Endothelial cell of umbilical vein (primary cell): ENCODE measurements at regions not wholly inside any gene's neighbourhood (a gene's known extent, or its start where the extent isn't known, plus 50 kb on each side); places are given as distances from the start of the nearest gene placed in this dataset.

Experiments
- BruUV-seq: library from RNA; stranded (reverse); fragments of 400-500 nt; replicated peaks from 2 replicates; lab custom pipeline; 2021; lab: Mats Ljungman, UMichigan
- CTCF ChIA-PET: fragments of 300-600, 350-600 bp; sonication (Branson Sonifier 250); formaldehyde crosslinking; loops from one replicate; lab custom pipeline; 2021; ENCODE audit warnings: antibody characterized with exemption, inconsistent platforms; lab: Charles Lee
- POLR2A ChIA-PET: fragments of 300-600, 350-600 bp; sonication (Branson Sonifier 250); formaldehyde crosslinking; loops from one replicate; lab custom pipeline; 2021; ENCODE audit warnings: antibody characterized with exemption, inconsistent platforms; lab: Charles Lee
- DNase-seq: peaks from one replicate; pipeline ENCODE4 v3.0.0-alpha.2; 2011; ENCODE audit warnings: low read depth, low spot score
- FAIRE-seq: peaks from 2 replicates; lab custom pipeline; 2011; peaks lifted over from hg19 to GRCh38; lab: Jason Lieb, UNC
- H2AFZ ChIP-seq: 2 replicates; pipeline ENCODE4 v1.6.0; 2012; ENCODE audit warnings: low read depth, low read length, control low read depth, inconsistent platforms
- H3K27ac ChIP-seq: 2 replicates; pipeline ENCODE4 v1.5.1; 2011; ENCODE audit warnings: low read depth, mild to moderate bottlenecking, control low read depth, low read length, moderate library complexity; ENCODE audit not compliant: insufficient read depth
- H3K27me3 ChIP-seq, 2 experiments: 2 replicates each; pipeline versions ENCODE4 v1.6.0 to v1.6.1; 2011; ENCODE audit warnings: low read length in 2 of 2, mixed read lengths in 1 of 2; ENCODE audit not compliant: control insufficient read depth in 2 of 2, insufficient read depth in 2 of 2
- H3K36me3 ChIP-seq, 2 experiments: 2 replicates in 1 of 2; 3 replicates in 1 of 2; pipeline ENCODE4 v1.5.1; 2011; ENCODE audit warnings: low read length in 2 of 2, mild to moderate bottlenecking in 1 of 2, moderate library complexity in 1 of 2; ENCODE audit not compliant: control insufficient read depth in 2 of 2, insufficient read depth in 2 of 2; ENCODE audit errors: extremely low read depth in 1 of 2
- H3K4me1 ChIP-seq: 3 replicates; pipeline ENCODE4 v1.5.1; 2011; ENCODE audit warnings: mild to moderate bottlenecking, low read length; ENCODE audit not compliant: control insufficient read depth, insufficient read depth; ENCODE audit errors: extremely low read depth
- H3K4me2 ChIP-seq: 2 replicates; pipeline ENCODE4 v1.6.1; 2011; ENCODE audit warnings: low read length, control low read depth, mixed read lengths; ENCODE audit not compliant: insufficient read depth
- H3K4me3 ChIP-seq, 3 experiments: fragments of 200-600 bp in 1 of 3; sonication (generic), shearing (Covaris generic) in 1 of 3; replicated peaks in 1 of 3; 2 replicates each; pipeline ENCODE4 v1.5.1; 2011 to 2016; ENCODE audit warnings: control low read depth in 3 of 3, low read length in 3 of 3, mild to moderate bottlenecking in 2 of 3, inconsistent platforms in 1 of 3, low read depth in 1 of 3, moderate library complexity in 1 of 3; ENCODE audit not compliant: insufficient read depth in 1 of 3
- H3K79me2 ChIP-seq: 2 replicates; pipeline ENCODE4 v1.6.0; 2012; ENCODE audit warnings: low read length, inconsistent platforms; ENCODE audit not compliant: control insufficient read depth, insufficient read depth
- H3K9ac ChIP-seq: replicated peaks from 2 replicates; pipeline ENCODE3; 2011; ENCODE audit warnings: low read length, control low read depth; ENCODE audit not compliant: insufficient read depth; ENCODE audit errors: extremely low read depth
- H3K9me1 ChIP-seq: replicated peaks from 3 replicates; pipeline ENCODE4 v1.6.0; 2011; ENCODE audit warnings: mild to moderate bottlenecking, low read length; ENCODE audit not compliant: control insufficient read depth, insufficient read depth; ENCODE audit errors: extremely low read depth
- H3K9me3 ChIP-seq: replicated peaks from 2 replicates; pipeline ENCODE4 v1.5.1; 2012; ENCODE audit warnings: low read length, inconsistent platforms; ENCODE audit not compliant: control insufficient read depth, insufficient read depth
- H4K20me1 ChIP-seq: replicated peaks from 2 replicates; pipeline ENCODE3; 2011; ENCODE audit warnings: mild to moderate bottlenecking, low read length; ENCODE audit not compliant: control insufficient read depth, insufficient read depth; ENCODE audit errors: extremely low read depth
- EZH2 ChIP-seq: IDR thresholded peaks from 2 replicates; pipeline ENCODE4 v1.6.1; 2012; ENCODE audit warnings: borderline replicate concordance, low read depth, mild to moderate bottlenecking, moderate library complexity, low read length, inconsistent platforms; ENCODE audit not compliant: severe bottlenecking
- FOS ChIP-seq: IDR thresholded peaks from 2 replicates; pipeline ENCODE4 v1.6.1; 2011; ENCODE audit warnings: mild to moderate bottlenecking, low read length, moderate library complexity, borderline replicate concordance; ENCODE audit not compliant: insufficient read depth
- GATA2 ChIP-seq: IDR thresholded peaks from 2 replicates; pipeline ENCODE4 v1.7.0; 2011; ENCODE audit warnings: low read depth, mild to moderate bottlenecking, moderate library complexity, mixed read lengths, low read length; ENCODE audit not compliant: insufficient read length, insufficient read depth
- JUN ChIP-seq: IDR thresholded peaks from 2 replicates; pipeline ENCODE4 v1.6.1; 2011; ENCODE audit warnings: borderline replicate concordance, low read depth; ENCODE audit not compliant: insufficient read length, insufficient read depth
- MYC ChIP-seq: IDR thresholded peaks from one replicate; pipeline ENCODE4 v1.6.1; 2011; ENCODE audit warnings: mild to moderate bottlenecking, low read depth, low read length
- POLR2A ChIP-seq: IDR thresholded peaks from 2 replicates; pipeline ENCODE4 v1.6.1; 2012; ENCODE audit warnings: low read depth, mild to moderate bottlenecking, control low read depth, low read length
- POLR2AphosphoS5 ChIP-seq: IDR thresholded peaks from 2 replicates; pipeline ENCODE4 v1.6.1; 2012; ENCODE audit warnings: low read depth, mild to moderate bottlenecking, control low read depth, low read length, moderate library complexity; ENCODE audit not compliant: insufficient read depth
- dilution Hi-C: fragments of 300-500 bp; cut with MboI; formaldehyde crosslinking; loops from one replicate; pipeline ENCODE4 v1.15.0; 2019; ENCODE audit warnings: low sequenced_read_pairs; ENCODE audit not compliant: extremely low pct_ligation_motif_present
- intact Hi-C: fragments of 100-400 bp; cut with micrococcal nuclease; formaldehyde crosslinking; loops from one replicate; pipeline ENCODE4 v1.10.0; 2022
- TF ChIP-seq, protein P1 (sequence below), 2 donors: IDR thresholded peaks; 1 replicate in 1 of 2; 2 replicates in 1 of 2; pipeline ENCODE4 v1.5.1; 2011; ENCODE audit warnings: low read length in 2 of 2, mild to moderate bottlenecking in 2 of 2, moderate library complexity in 2 of 2, control low read depth in 1 of 2, inconsistent platforms in 1 of 2, low read depth in 1 of 2; ENCODE audit not compliant: insufficient read depth in 1 of 2; ENCODE audit errors: extremely low read depth in 1 of 2
- TF ChIP-seq, protein P2 (sequence below): IDR thresholded peaks from 2 replicates; pipeline ENCODE4 v1.6.1; 2011; ENCODE audit not compliant: insufficient read depth, insufficient read length

DNA sequence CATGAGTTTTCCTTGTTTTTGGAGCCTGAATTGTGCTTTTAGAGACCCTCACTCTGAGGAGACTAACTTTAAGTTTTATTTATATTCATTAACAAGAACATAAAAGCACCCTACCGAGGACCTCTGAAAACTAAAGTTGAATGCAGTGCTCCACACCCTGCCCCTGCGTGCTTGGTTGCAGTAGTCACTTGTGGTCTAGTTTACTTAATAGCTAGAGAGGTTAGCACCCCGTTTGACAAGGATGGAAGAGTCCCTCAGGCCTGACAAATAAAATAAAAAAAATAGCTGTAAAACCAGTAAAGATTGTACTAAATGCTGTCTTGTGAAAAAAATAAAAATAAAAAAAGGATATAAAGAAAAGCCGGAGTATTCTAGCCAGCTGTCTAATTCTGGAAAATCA, 395.2 kb downstream of the MTX2 start:
- dilution Hi-C loops: loop anchor here (25.0 kb wide), 1 partner anchor 473 kb away; no protein-coding TSS in a partner anchor
- CTCF ChIA-PET: interaction anchor here (1.1 to 1.4 kb wide), 4 partner anchors 11 to 537 kb away, joined by 3 to 11 read pairs (median 6); no protein-coding TSS in a partner anchor

More for the DNA sequence above, 395.2 kb downstream of the MTX2 start:
- Histone ChIP-seq H3K9ac (no peak overlapping the region), H3K4me3 (no peak overlapping the region), H3K9me3 (no peaks in the 10 kb centered on the region), H3K27me3 (peaks cover 0 to 5% of the 10 kb centered on the region in 2 experiments), H3K36me3 (no peaks in the 10 kb centered on the region), H3K4me2 (no peak overlapping the region), H4K20me1 (no peaks in the 10 kb centered on the region), H3K27ac (no peak overlapping the region), H3K4me1 (no peaks in the 10 kb centered on the region), H3K79me2 (no peaks in the 10 kb centered on the region), H2AFZ (no peak overlapping the region), H3K9me1 (peaks cover 2% of the 10 kb centered on the region)
- POLR2A ChIA-PET: no interaction called here
- no TSS peak for BruUV-seq
- DNase-seq (no peak), FAIRE-seq (no peak)
- intact Hi-C loops: no loop called here
- no peak for TF ChIP-seq MYC
- no peak for TF ChIP-seq FOS
- TF ChIP-seq, protein P1, sequence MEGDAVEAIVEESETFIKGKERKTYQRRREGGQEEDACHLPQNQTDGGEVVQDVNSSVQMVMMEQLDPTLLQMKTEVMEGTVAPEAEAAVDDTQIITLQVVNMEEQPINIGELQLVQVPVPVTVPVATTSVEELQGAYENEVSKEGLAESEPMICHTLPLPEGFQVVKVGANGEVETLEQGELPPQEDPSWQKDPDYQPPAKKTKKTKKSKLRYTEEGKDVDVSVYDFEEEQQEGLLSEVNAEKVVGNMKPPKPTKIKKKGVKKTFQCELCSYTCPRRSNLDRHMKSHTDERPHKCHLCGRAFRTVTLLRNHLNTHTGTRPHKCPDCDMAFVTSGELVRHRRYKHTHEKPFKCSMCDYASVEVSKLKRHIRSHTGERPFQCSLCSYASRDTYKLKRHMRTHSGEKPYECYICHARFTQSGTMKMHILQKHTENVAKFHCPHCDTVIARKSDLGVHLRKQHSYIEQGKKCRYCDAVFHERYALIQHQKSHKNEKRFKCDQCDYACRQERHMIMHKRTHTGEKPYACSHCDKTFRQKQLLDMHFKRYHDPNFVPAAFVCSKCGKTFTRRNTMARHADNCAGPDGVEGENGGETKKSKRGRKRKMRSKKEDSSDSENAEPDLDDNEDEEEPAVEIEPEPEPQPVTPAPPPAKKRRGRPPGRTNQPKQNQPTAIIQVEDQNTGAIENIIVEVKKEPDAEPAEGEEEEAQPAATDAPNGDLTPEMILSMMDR (IDR thresholded peaks at IDR 0.05; ENCODE audit: extremely low read depth in 1 of 2, insufficient read depth in 1 of 2, low read depth in 1 of 2, low read length in 2 of 2): no peak
- TF ChIP-seq POLR2A: no peak
- TF ChIP-seq EZH2: no peak
- no peak for TF ChIP-seq GATA2
- TF ChIP-seq, protein P2, sequence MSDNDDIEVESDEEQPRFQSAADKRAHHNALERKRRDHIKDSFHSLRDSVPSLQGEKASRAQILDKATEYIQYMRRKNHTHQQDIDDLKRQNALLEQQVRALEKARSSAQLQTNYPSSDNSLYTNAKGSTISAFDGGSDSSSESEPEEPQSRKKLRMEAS: no peak
- no peak for TF ChIP-seq JUN
- no peak for TF ChIP-seq POLR2AphosphoS5
